ENCODE measurements at regions not wholly inside any gene's neighbourhood (a gene's known extent, or its start where the extent isn't known, plus 50 kb on each side); places are given as distances from the start of the nearest gene placed in this dataset.

GRCh38 chr17:73821665-73822064 is 177.4 kb upstream of the SDK2 start:
- Histone ChIP-seq H3K9me2 (ENCODE audit: insufficient read depth, low read length) (no peaks in the 10 kb centered on the region), H4K20me1 (ENCODE audit: insufficient read depth) (no peaks in the 10 kb centered on the region), H3F3A (ENCODE audit: insufficient read depth, low read length, poor library complexity, severe bottlenecking) (no peaks in the 10 kb centered on the region), H3K4me3 (ENCODE audit: low read length) (no peak overlapping the region), H3K36me3 (ENCODE audit: insufficient read depth, low read length) (no peaks in the 10 kb centered on the region), H3K27me3 (ENCODE audit: insufficient read depth, low read depth, low read length) (no peaks in the 10 kb centered on the region), H3K9ac (ENCODE audit: low read length) (no peak overlapping the region), H3K4me2 (ENCODE audit: low read length) (no peak overlapping the region), H2AFZ (ENCODE audit: low read depth, low read length) (no peak overlapping the region), H3K27ac (ENCODE audit: low read length) (no peak overlapping the region), H3K79me2 (replicated peaks; ENCODE audit: insufficient read depth, low read length) (no peaks in the 10 kb centered on the region), H3K9me3 (ENCODE audit: low read length) (no peaks in the 10 kb centered on the region)
- no peak for TF ChIP-seq TAF1 (IDR thresholded peaks at IDR 0.05; ENCODE audit: low read depth)
- no peak for TF ChIP-seq EZH2 (IDR thresholded peaks at IDR 0.05; ENCODE audit: borderline replicate concordance, insufficient read depth, low read length, poor library complexity, severe bottlenecking)
- no peak for TF ChIP-seq SMC3 (conservative IDR thresholded peaks at IDR 0.05; ENCODE audit: poor library complexity)
- no peak for TF ChIP-seq RAD21 (conservative IDR thresholded peaks at IDR 0.05)
- TF ChIP-seq REST (IDR thresholded peaks at IDR 0.05; ENCODE audit: borderline replicate concordance), result no peak
- TF ChIP-seq EP300 (conservative IDR thresholded peaks at IDR 0.05; ENCODE audit: poor library complexity, severe bottlenecking), result no peak
- TF ChIP-seq POLR2AphosphoS5 (IDR thresholded peaks at IDR 0.05), result no peak
- no peak for TF ChIP-seq CTCF (IDR thresholded peaks at IDR 0.05; ENCODE audit: poor library complexity, severe bottlenecking)
- TF ChIP-seq MXI1 (conservative IDR thresholded peaks at IDR 0.05; ENCODE audit: poor library complexity, severe bottlenecking), result no peak

DNA sequence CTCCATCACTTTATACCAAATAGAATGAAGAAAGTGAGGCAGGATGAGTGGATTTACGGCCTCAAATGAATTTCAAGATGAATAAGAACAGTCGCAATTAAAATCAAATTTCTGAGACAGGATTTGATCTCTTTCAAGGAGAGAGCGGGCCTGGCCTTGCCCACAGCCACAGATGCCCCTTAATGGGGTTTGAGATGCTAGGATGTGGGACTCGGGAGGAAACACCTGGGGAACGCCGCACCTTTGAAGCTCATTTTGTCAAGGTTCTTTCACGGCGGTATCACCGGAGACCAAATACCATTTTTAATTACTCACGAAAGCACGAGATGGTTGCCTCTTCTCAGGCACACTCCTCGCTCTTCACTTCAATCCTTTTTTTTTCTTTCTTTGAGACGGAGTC is 178.1 kb upstream of the SDK2 start:
- Histone ChIP-seq H3K9ac (ENCODE audit: low read length) (no peak overlapping the region), H3K9me3 (ENCODE audit: low read length) (no peaks in the 10 kb centered on the region), H3K4me3 (ENCODE audit: low read length) (no peak overlapping the region), H3K4me2 (ENCODE audit: low read length) (no peak overlapping the region), H3K79me2 (replicated peaks; ENCODE audit: insufficient read depth, low read length) (no peaks in the 10 kb centered on the region), H3K27me3 (ENCODE audit: insufficient read depth, low read depth, low read length) (no peaks in the 10 kb centered on the region), H3F3A (ENCODE audit: insufficient read depth, low read length, poor library complexity, severe bottlenecking) (no peaks in the 10 kb centered on the region), H3K9me2 (ENCODE audit: insufficient read depth, low read length) (no peaks in the 10 kb centered on the region), H2AFZ (ENCODE audit: low read depth, low read length) (no peak overlapping the region), H3K36me3 (ENCODE audit: insufficient read depth, low read length) (no peaks in the 10 kb centered on the region), H3K27ac (ENCODE audit: low read length) (no peak overlapping the region), H4K20me1 (ENCODE audit: insufficient read depth) (no peaks in the 10 kb centered on the region)
- TF ChIP-seq EP300 (conservative IDR thresholded peaks at IDR 0.05; ENCODE audit: poor library complexity, severe bottlenecking) (no peak), REST (IDR thresholded peaks at IDR 0.05; ENCODE audit: borderline replicate concordance) (no peak), CTCF (IDR thresholded peaks at IDR 0.05; ENCODE audit: poor library complexity, severe bottlenecking) (no peak), MXI1 (conservative IDR thresholded peaks at IDR 0.05; ENCODE audit: poor library complexity, severe bottlenecking) (no peak), POLR2AphosphoS5 (IDR thresholded peaks at IDR 0.05) (no peak), EZH2 (IDR thresholded peaks at IDR 0.05; ENCODE audit: borderline replicate concordance, insufficient read depth, low read length, poor library complexity, severe bottlenecking) (no peak), TAF1 (IDR thresholded peaks at IDR 0.05; ENCODE audit: low read depth) (no peak), SMC3 (conservative IDR thresholded peaks at IDR 0.05; ENCODE audit: poor library complexity) (no peak), RAD21 (conservative IDR thresholded peaks at IDR 0.05) (no peak)

Measured in neural cell (in vitro differentiated cells).